ENCODE measurements at regions not wholly inside any gene's neighbourhood (a gene's known extent, or its start where the extent isn't known, plus 50 kb on each side); places are given as distances from the start of the nearest gene placed in this dataset.

DNA sequence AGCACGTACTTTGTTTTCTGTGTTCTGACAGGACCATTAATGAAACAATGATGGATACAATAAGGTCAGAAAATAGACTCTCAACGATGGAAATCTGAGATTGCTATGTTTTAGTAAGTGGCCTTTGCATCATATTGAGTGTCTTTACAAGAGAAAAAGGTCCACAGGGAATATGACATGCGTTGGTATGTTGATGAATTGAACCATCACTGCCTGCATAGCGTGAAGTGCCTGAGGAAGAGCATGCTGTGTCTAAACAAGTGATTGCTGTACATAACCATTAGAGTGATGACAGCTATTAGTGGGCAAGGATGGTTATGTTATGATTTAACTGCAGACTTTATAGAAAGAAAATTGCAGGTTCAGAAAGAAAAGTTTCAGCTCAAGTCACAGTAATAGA lies 623.2 kb downstream of the SLITRK5 start:
- TF ChIP-seq, protein P1, sequence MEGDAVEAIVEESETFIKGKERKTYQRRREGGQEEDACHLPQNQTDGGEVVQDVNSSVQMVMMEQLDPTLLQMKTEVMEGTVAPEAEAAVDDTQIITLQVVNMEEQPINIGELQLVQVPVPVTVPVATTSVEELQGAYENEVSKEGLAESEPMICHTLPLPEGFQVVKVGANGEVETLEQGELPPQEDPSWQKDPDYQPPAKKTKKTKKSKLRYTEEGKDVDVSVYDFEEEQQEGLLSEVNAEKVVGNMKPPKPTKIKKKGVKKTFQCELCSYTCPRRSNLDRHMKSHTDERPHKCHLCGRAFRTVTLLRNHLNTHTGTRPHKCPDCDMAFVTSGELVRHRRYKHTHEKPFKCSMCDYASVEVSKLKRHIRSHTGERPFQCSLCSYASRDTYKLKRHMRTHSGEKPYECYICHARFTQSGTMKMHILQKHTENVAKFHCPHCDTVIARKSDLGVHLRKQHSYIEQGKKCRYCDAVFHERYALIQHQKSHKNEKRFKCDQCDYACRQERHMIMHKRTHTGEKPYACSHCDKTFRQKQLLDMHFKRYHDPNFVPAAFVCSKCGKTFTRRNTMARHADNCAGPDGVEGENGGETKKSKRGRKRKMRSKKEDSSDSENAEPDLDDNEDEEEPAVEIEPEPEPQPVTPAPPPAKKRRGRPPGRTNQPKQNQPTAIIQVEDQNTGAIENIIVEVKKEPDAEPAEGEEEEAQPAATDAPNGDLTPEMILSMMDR (IDR thresholded peaks at IDR 0.05): no peak
- TF ChIP-seq POLR2A (IDR thresholded peaks at IDR 0.05): no peak
